ENCODE measurements at regions not wholly inside any gene's neighbourhood (a gene's known extent, or its start where the extent isn't known, plus 50 kb on each side); places are given as distances from the start of the nearest gene placed in this dataset.

DNA sequence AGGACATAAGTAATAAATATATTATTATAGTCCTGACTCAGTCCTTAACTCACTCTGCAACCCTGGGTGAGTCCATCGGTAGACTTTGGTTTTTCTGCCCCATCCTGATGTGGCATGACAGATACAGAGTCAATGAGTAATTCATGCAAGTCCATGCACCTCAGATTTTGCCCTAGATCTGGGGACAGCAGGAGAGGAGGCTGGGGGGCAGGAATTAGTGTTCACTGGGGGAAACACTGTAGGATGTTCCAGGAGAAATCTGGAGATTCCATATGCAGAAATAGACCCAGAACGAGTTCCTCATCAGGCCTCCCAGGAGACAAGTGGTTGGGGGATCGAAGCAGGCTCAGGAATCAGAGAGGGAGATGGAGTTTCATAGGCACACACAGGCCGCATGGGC, 150.8 kb downstream of the DICER1 start:
- no peak for DNase-seq (ENCODE audit: low spot score in 2 of 2)
- TF ChIP-seq, protein P1, sequence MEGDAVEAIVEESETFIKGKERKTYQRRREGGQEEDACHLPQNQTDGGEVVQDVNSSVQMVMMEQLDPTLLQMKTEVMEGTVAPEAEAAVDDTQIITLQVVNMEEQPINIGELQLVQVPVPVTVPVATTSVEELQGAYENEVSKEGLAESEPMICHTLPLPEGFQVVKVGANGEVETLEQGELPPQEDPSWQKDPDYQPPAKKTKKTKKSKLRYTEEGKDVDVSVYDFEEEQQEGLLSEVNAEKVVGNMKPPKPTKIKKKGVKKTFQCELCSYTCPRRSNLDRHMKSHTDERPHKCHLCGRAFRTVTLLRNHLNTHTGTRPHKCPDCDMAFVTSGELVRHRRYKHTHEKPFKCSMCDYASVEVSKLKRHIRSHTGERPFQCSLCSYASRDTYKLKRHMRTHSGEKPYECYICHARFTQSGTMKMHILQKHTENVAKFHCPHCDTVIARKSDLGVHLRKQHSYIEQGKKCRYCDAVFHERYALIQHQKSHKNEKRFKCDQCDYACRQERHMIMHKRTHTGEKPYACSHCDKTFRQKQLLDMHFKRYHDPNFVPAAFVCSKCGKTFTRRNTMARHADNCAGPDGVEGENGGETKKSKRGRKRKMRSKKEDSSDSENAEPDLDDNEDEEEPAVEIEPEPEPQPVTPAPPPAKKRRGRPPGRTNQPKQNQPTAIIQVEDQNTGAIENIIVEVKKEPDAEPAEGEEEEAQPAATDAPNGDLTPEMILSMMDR (IDR thresholded peaks at IDR 0.05): no peak
- intact Hi-C loops (cut with DNase I): no loop called here
- H3K27me3 ChIP-seq: no peaks in the 10 kb centered on the region
- H3K9me3 ChIP-seq: no peaks in the 10 kb centered on the region
- H3K36me3 ChIP-seq: no peaks in the 10 kb centered on the region
- H3K4me1 ChIP-seq: peaks cover 0 to 16% of the 10 kb centered on the region in 2 donors
- no peak overlapping the region for H3K27ac ChIP-seq
- no peak overlapping the region for H3K4me3 ChIP-seq

DNA sequence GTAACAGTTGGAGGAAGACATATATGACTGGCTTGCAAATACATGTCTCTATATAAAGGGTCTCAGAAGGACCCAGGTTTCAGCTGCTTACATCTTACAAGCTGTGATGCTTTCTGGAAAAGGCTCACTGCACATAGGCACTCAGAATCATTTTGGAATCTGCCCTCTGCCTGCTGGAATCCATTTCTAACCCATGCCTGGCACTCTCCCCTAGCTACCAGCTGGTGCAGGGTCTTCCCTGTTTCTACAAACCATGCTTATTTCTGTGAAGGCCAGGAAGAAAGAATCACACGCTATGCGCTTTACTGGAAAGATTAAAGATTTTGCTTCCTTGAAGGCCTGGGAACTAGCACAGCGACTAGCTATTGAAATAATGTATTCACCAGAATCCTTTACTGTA, 151.3 kb downstream of the DICER1 start:
- intact Hi-C loops (cut with DNase I): no loop called here
- TF ChIP-seq, protein P1 (IDR thresholded peaks at IDR 0.05): no peak
- H3K27me3 ChIP-seq: no peaks in the 10 kb centered on the region
- no peak for DNase-seq (ENCODE audit: low spot score in 2 of 2)
- peaks cover 0 to 16% of the 10 kb centered on the region in 2 donors for H3K4me1 ChIP-seq
- H3K27ac ChIP-seq: no peak overlapping the region
- H3K4me3 ChIP-seq: no peak overlapping the region
- no peaks in the 10 kb centered on the region for H3K36me3 ChIP-seq
- H3K9me3 ChIP-seq: no peaks in the 10 kb centered on the region

DNA sequence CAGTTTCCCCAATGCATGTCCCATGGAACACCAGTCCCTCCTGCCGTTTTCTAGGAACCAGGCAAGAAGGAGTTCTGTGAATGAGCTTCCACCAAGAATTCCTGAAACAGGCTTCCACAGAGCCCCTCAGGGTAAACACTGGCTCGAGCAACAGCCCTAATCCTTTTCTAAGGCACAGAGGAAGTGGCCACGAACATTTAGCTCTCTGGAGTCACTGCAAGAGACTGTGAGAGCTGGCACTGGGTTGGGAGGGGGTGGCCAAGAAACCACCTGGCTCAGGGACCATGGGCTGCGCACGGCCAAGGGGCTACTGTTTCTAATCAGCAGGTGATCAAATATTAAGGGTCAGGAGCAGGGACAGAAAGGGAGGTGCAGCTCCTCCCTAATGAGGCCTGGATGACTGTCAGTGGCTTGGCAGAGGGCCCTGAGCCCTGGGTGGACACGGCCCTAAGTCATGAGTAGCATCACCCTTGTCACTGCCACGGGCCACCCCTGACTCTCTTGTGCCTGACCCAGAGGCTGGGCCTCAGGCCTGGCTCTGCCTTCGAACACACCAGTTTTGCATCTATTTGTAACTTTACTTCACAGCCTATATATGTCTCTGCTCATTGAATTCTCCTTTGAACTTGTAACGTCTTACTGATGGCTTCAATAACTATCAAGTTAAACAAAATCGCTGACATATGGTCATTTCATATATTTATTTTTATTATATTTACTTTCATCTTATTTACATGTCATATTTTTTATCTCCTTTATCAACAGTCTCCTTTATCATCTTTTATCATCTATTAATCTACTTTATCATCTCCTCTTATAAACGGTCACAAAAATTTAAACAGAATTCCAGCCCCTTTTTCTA, 154.0 kb downstream of the DICER1 start:
- H3K27ac ChIP-seq: peak overlapping the region in 1 of 2 donors; percentile 58
- intact Hi-C loops (cut with DNase I): no loop called here
- H3K27me3 ChIP-seq: no peaks in the 10 kb centered on the region
- peaks cover 0 to 3% of the 10 kb centered on the region in 2 donors for H3K4me1 ChIP-seq
- no peak overlapping the region for H3K4me3 ChIP-seq
- H3K9me3 ChIP-seq: no peaks in the 10 kb centered on the region
- H3K36me3 ChIP-seq: no peaks in the 10 kb centered on the region
- no peak for DNase-seq (ENCODE audit: low spot score in 2 of 2)
- TF ChIP-seq, protein P1 (IDR thresholded peaks at IDR 0.05): no peak

DNA sequence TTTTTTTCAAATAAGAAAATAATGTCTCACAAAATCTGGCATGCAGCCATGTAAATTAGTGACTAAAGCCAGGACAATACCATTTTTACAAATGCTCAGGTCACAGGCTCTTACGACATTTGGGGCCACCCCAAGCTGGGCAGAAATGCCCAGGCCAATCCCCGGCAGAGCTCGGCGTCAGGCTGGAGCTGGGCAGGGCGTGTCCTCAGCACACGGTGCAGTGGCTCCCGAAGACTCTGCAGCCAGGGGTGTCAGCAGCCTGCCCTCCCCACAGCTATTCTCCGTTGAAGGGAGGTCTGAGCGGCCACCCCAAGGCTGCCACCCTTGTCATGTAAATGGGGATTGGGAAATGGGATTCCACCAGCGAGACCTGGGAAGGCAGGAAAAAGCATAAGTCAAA, 158.6 kb downstream of the DICER1 start:
- TF ChIP-seq, protein P1 (IDR thresholded peaks at IDR 0.05): no peak
- Histone ChIP-seq H3K9me3 (no peaks in the 10 kb centered on the region), H3K27me3 (no peaks in the 10 kb centered on the region), H3K4me3 (no peak overlapping the region), H3K4me1 (peaks cover 0 to 3% of the 10 kb centered on the region in 2 donors), H3K27ac (no peak overlapping the region), H3K36me3 (no peaks in the 10 kb centered on the region)
- intact Hi-C loops (cut with DNase I): no loop called here
- no peak for DNase-seq (ENCODE audit: low spot score in 2 of 2)

DNA sequence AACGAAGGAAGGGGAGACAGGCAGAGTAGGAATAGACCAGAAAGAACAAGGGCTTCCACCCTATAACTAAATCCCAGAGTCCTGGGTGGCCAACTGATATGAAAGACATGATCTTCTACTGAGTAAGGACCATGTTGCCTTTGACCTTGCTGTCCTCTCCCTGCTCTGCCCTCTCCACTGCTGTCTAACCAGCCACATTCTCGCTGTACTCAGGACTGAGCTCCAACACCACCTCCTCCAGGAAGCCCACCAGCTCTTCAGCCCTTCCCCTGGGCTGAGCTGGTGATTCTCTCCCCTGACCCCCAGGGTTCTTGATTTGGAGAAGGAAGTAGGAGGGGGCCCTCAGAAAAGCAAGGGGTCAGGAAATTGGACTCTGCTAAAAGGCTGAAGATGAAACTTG, 159.2 kb downstream of the DICER1 start:
- H3K36me3 ChIP-seq: no peaks in the 10 kb centered on the region
- no peak overlapping the region for H3K4me3 ChIP-seq
- intact Hi-C loops (cut with DNase I): no loop called here
- H3K9me3 ChIP-seq: no peaks in the 10 kb centered on the region
- H3K27ac ChIP-seq: no peak overlapping the region
- peaks cover 0 to 3% of the 10 kb centered on the region in 2 donors for H3K4me1 ChIP-seq
- TF ChIP-seq, protein P1 (IDR thresholded peaks at IDR 0.05): no peak
- H3K27me3 ChIP-seq: no peaks in the 10 kb centered on the region
- DNase-seq (ENCODE audit: low spot score in 2 of 2): no peak
